Stimulated activated CD8-positive, alpha-beta memory T cell treated with anti-CD3 and anti-CD28 coated beads, Interleukin-4, amount 100 ng/mL, for 4 hours (primary cell): ENCODE measurements at regions not wholly inside any gene's neighbourhood (a gene's known extent, or its start where the extent isn't known, plus 50 kb on each side); places are given as distances from the start of the nearest gene placed in this dataset.
"Not testable (repeated sequence)": the region's sequence is repeated elsewhere in the genome, so short reads cannot be mapped to it uniquely, and the experiment has no call there.

Source experiments
- DNase-seq, 2 donors: peaks; one replicate each; pipeline ENCODE4 v3.0.0-alpha.2; 2020; ENCODE audit warnings: low read depth in 2 of 2, low spot score in 1 of 2

DNA sequence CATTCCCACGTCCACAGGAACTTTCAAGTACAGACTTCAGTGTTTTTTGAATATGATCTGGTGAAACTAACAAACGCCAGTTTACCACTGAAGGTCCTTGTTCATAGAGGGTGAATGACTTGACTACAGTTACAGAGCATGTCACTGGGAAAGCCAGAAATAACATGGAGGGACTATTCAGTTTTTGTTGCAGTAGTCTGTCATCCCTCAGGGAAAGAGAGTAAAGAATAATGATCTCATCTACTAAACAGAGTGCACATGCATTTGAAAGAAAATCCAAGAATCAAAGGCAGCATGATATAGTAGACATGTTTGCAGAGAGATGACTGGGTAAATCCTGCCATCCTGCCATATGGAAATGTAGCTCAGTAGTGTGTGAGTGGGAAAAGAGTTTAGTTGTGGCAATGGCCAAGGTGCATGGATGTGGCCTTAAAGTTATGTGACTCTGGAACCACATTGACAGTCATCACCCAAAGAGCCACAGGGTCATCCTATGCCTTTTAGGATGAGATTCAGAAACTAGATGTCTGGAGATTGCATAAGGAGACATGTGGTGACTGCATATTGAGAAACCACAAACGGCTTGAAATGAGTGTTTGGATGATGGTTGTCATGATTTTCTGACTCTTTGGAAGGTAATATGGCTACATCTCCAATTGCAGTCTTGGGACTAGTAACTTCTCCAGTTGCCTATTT, 125.3 kb upstream of the ZEB2 start:
- DNase-seq = no peak

DNA sequence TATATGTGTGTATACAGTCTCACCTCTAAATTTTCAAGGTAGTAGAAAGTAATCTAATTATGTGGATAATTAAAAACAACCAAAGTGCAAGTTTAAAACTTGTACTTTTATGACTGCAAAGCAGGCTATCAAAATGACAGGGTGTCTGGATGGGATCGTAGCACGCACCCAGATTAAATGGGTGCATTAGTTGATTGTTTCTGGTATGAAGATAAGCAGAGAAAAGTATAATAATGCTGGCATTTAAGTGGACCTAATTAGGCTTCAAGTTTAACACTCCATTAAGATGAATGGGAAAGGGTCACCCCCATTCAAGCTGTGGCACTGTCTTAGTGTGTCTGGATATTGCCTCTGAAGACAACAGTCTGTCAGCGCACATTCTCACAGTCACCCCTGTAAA, 124.6 kb upstream of the ZEB2 start:
- DNase-seq = no peak

DNA sequence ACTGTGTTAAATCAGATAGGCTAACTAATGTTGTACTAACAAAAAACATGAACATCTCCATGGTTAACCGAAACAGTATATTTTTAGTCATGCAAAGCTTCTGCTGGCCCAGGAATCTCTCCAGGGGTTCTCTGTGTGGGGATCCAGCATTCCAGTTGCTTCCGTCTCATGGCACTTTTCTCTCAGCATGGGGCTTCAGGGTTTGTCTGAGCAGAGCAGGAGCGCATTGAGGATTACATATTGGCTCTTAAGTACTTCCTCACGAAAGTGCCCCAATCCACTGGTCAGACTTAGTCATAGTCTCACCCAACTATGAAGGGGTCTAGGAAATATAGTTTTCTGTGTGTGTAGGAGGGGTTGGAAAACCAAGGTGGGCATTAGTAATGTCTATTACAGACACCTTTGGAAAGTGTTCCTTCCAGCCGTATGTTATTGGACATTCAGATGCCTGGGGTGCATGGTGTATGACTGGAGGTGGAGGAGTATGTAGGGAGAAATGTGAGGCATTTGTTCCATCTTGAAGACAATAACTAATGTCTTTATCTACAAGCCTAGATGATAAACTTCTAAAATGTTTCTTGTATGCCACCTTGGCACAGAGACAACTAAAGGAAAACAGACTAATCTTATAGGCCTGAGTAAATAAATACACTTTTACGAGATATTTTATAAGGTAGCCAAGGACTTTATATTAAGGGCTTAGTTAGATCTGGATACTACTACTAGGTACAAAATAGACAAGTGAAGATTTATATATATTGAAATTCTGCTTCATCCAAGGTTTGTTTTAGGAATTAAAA, 123.8 kb upstream of the ZEB2 start:
- DNase-seq = no peak

DNA sequence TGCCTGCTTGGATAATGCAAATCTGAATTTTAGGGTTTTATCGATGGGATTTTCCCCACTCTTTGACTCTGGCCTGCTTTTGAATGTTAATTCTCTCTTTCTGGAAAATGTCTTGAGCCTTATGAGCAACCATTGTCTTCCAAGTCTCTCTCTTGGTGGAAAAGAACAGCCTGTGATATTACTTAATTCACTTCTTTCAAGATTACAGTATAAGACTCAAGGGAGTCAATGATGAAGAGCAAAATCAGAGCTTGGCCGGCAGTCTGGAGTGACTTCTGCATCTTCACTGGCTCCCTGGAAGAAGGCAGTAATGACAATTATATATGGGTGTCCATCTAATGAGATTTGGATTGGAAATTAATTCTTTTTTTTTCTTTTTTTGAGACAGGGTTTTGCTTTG, 122.9 kb upstream of the ZEB2 start:
- DNase-seq = no peak

DNA sequence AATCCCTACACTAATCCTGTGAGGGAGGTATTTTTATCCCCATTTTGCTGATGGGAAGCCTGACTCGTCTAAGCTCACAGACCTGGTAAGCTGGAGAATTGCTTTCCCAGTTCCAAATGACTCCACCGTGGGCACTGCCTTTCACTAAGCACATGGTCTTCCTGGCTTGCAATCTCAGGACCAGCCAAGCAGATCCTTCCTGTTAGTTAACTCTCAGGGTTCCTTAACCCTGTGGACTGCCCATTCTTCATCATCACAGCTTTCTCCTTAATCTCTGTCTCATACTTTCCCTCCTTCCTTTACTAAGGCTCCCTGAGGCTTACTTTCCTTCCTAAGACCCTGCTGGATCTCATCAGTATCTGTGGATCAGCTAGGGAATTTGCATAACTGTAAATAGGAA, 122.2 kb upstream of the ZEB2 start:
- DNase-seq = no peak

DNA sequence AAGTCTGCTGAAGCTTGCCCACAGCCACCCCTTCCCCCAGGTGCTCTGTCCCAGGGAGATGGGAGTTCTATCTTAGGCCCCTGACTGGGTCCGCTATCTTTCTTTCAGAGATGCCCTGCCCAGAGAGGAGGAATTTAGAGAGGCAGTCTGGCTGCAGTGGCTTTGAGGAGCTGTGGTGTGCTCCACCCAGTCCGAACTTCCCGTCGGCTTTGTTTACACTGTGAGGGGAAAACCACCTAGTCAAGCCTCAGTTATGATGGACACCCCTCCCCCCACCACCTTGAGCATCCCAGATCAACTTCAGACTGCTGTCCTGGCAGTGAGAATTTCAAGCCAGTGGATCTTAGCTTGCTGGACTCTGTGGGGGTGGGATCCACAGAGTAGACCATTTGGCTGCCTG, 118.3 kb upstream of the ZEB2 start:
- not testable (repeated sequence) for DNase-seq

DNA sequence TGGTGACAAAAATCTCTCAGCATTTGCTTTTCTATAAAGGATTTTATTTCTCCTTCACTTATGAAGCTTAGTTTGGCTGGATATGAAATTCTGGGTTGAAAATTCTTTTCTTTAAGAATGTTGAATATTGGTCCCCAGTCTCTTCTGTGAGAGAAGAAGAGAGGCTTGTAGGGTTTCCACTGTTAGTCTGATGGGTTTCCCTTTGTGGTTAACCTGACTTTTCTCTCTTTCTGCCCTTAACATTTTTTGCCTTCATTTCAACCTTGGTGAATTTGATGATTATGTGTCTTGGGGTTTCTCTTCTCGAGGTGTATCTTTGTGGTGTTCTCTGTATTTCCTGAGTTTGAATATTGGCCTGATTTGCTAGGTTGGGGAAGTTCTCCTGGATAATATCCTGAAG, 116.9 kb upstream of the ZEB2 start:
- DNase-seq = not testable (repeated sequence)

DNA sequence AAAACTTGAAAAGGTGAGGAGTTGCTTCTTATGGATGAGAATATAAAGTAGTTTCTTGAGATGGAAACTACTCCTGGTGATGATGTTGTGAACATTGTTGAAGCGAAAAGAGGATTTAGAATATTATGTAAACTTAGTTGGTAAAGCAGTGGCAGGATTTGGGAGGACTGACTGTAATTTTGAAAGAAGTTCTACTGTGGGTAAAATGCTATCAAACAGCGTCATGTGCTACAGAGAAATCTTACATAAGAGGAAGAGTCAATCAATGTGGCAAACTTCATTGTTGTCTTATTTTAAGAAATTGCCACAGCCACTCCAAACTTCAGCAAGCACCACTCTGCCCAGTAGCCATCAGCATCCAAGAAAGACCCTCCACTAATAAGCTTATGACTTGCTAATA, 112.9 kb upstream of the ZEB2 start:
- DNase-seq = no peak

DNA sequence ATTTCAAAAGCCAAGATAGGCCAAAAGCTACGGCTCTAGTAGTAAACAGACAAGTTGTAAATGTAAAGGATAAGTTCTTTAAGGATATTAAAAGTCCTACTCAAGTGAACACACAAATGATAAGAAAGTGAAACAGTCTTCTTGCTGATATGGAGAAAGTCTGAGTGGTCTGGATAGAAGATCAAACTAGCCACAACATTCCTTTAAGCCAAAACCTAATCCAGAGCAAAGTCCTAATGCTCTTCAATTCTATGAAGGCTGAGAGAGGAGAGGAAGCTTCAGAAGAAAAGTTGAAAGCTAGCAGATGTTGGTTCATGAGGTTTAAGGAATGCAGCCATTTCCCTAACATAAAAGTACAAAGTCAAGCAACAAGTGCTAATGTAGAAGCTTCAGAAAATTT, 111.7 kb upstream of the ZEB2 start:
- no peak for DNase-seq

DNA sequence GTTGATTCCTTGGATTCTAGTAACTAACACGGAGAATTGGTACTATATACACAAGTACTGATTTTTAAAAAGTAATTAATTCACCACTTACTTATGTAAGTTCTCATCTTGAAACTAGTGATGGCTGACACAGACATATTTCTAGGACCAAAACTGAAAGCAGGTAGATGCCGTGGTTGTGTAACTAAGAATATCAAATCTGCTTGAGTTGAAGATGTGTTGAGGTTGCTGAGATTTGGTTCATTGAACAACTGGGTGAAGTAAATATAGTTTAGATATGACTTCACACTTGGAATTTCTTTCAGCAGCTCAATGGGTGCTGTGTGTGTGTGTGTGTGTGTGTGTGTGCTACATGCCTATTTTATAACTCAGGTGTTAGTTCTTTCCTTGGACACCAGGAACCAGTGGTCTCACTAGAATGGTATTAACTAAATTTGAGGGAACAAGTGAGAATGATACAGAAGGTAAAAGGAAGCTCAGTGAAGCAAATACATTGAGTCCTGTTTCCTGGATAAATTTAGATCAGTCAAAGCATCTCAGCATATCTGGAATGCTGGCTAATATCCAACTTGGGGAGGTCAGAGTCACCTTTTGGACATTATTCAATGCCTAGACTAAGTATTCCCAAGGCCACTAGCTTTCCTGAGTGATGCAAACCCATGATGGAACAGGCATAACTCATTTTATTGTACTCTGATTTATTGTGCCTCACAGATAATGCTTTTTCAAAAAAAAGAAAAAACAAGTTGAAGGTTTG, 110.7 kb upstream of the ZEB2 start:
- no peak for DNase-seq

DNA sequence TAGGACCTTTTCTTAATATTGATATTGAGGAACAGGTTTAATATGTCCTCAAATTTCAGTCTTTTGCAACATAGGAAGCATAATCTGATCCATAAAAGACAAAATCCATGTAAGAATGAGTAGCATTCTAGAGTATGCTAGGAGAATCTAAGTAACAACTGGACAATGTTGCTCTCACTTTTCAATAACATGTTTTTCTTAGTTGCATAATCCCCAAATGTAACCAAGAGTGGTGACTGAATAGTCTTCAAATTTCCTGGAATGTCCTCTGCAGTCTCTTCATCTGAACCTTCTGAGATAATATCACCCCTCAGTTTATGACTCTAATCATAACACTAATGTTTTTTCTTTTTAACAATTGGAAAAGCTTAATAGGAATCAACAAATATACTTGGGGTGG, 110.0 kb upstream of the ZEB2 start:
- DNase-seq = no peak

DNA sequence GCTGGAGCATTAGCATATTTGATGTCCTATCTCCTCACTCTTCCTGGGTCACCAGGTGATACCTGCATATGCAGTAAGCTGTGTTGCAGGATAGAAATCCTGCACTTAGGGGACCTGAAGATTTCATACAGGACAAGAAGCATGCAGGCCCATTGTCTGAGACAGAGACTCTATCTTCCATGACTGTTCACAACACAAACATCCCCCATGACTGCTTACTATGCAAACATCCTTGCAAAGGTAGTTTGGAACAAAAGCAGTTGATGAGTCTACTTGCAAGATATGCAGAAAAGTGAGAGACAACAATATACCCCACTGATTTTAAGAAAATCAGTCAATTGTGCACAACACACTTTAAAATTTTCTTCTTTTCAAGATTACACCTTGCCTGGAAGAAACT, 108.6 kb upstream of the ZEB2 start:
- no peak for DNase-seq

DNA sequence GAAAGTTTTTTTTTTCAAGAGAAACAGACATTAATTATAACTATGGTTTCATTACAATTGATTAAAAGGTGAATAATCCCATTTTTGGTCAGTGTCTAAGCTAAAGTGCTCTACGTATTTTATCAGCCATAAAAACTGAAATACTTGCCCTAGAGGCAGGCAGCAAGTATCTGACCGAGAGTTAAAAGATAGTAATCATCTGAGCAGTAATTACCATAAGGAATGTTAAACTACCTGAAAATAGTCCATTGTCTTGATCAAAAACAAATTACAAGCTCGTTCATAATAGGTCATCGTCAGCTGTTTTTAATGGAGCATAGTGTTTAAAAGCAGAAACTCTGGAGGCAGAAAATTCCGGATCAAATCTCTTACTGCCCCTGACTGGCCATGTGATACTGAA, 105.7 kb upstream of the ZEB2 start:
- DNase-seq = no peak

DNA sequence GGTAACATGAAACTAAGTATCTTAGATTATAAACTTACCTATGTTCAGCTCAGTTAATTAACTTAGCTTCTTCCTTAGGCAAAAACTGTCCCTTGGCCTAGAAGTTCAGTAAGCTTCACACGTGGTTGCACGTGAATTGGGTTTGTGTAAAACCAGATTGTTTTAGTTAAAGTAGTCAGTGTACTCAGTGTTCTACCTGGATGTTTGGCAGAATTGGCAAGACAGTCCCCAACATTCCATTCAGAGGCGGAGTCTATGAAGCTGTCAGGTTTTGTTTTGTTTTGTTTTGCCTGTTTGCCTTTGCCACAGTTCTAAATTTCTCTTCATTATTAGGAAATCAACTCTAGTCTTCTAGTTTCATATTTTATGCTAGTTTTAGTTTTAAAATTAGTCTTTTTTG, 105.3 kb upstream of the ZEB2 start:
- no peak for DNase-seq

DNA sequence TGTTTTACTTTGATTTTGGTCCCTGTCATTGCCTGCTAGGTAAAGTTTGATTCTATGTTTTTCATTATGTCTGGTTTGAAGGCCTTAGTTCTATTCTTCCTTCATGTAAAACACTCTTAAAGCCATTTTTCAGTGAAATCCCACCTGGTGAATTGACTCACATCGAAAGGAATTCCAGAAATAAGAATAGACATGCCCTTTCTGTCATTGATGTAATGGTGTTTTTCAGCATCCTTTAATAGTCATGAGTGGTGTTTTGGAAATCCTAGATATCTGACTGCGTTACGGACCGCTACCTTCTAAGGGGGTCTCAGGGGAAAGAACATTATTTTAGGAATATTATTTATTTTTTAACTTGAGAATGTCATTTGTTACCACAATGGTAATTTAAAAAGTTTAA, 104.5 kb upstream of the ZEB2 start:
- no peak for DNase-seq

DNA sequence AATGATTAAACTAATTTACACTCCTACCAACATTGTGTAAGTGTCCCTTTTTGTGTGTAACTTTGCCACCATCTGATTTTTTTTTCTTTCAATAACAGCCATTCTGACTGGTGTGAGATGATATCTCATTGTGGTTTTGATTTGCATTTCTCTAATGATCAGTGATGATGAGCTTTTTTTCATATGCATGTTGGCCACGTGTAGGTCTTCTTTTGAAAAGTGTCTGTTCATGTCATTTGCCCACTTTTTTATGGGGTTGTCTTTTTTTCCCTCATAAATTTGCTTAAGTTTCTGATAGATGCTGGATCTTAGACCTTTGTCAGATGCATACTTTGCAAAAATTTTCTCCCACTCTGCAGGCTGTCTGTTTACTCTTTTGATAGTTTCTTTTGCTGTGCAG, 102.5 kb upstream of the ZEB2 start:
- DNase-seq = not testable (repeated sequence)

DNA sequence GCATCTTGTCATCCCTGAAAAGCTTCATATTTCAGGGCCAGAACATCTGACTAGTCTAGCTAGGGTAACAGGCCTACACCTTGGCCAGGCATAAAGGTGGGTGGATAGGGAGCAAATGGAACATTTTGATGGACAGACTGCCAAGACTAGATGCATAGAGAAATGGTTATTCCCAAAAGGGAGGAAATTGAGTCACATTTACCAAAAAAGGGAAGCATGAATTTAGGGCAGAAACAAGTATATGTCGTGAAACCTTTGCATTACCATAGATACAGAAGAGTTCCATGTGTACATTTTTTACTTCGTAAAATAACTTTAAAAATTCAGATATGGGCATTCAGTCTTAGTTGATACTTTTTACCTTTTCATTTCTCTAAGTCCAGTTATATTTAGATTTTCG, 101.3 kb upstream of the ZEB2 start:
- DNase-seq = no peak

DNA sequence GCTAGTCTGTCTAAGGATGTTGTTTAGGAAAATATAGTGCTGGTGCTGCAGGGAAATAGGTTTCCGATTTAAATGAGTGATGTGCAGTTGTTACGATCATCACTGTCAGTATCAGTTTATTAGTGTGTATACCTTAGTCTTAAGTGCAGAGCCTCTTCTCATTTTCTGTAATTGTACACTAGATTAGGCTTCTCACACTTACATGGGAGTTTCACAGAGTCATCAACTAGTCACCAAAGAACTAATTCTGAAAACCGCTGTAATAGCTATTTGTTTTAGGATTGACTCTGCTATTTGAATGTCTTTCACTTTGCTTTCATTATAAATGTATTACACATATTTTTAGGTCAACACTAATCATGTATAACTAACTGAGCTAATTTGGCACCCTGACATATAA, 99.8 kb upstream of the ZEB2 start:
- no peak for DNase-seq

DNA sequence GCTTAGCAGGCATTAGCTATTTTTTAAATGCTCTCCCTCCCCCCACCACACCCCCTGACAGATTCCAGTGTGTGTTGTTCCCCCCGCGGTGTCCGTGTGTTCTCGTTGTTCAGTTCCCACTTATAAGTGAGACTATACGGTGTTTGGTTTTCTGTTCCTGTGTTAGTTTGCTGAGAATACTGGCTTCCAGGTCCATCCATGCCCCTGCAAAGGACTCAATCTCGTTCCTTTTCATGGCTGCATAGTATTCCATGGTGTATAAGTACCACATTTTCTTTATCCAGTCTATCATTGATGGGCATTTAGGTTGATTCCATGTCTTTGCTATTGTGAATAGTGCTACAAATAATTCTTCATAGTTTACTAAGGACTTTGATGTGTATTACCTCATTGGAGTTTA, 97.3 kb upstream of the ZEB2 start:
- DNase-seq = not testable (repeated sequence)

DNA sequence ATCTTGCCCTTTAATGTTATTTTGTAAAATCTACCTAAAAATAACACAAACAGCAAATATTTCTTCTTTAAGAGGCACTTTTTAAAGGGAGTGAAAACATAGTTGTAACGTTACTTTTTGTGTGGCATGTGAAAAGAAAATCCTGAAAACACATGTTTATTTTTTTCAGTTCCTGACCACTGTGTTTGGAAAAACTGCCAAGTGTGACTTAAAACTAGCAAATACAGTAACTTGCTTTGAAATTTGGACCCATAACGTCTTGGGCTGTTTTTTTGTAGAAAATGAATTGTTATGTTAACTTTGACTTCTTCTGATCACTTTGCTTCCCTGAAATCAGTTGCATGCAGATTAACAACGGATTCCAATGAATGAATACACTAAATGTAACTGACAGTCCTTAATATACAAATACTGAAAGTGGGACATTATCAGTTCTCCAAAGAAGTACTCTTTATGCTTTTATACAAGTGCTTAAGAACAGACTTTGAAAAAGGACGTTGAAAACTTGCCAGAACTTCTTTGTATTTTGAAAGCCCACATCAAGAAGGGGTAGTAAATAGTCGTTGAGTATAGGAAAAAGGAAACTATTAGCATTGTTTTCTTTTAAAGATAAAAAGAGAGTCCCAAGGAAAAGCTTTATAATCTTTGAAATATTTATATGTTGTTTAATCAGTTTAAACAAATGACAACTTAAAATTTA, 96.1 kb upstream of the ZEB2 start:
- DNase-seq = no peak

DNA sequence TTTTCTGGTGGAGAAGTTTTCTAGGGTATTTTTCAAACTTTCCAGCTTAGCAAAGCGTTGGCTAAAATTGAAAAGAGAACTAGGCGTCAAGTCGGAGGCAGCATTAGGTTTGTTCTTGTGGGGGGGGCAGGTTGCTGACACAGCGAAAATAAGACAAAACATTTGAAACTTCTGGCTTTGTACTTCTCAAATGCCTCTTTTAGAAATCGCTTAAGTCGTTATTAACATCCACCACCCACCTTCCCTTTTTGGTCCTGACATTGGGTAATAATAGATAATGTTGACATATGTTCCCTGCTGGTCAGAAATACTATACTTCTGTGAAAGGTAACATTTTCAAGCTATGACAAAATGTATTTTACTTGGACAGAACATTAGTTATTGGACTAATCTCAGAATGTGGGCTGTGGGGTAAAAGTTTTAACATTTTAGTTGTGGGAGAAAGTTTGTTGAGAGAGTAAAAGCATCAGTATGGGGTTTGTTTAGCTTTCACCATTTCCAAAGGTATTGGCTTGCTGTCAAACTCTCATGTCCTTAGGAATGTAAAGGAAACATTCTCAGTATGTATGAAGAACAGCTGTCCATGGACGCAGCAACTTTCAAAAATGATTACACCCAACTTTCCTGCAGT, 88.1 kb upstream of the ZEB2 start:
- DNase-seq = no peak
